Tibial nerve (tissue), 4 donors: ENCODE measurements at regions not wholly inside any gene's neighbourhood (a gene's known extent, or its start where the extent isn't known, plus 50 kb on each side); places are given as distances from the start of the nearest gene placed in this dataset.

Experiments used
- DNase-seq, 2 donors: peaks; one replicate each; pipeline ENCODE4 v3.0.0-alpha.2; 2019; ENCODE audit warnings: low spot score in 2 of 2
- H3K27ac ChIP-seq, 4 donors: fragments of 200-600 bp; sonication (generic) in 3 of 4; one replicate each; pipeline ENCODE4 v1.5.1; 2017 to 2019; ENCODE audit warnings: mild to moderate bottlenecking in 1 of 4
- H3K27me3 ChIP-seq, 2 donors: fragments of 200-600 bp; sonication (generic) in 1 of 2; one replicate each; pipeline versions ENCODE4 v1.5.1 to v1.6.0; 2017 to 2019
- H3K36me3 ChIP-seq, 3 donors: fragments of 200-600 bp; sonication (generic); one replicate each; pipeline ENCODE4 v1.5.1; 2018 to 2019
- H3K4me1 ChIP-seq, 4 donors: fragments of 200-600 bp; sonication (generic) in 3 of 4; one replicate each; pipeline ENCODE4 v1.5.1; 2017 to 2019
- H3K4me3 ChIP-seq, 4 donors: fragments of 200-600 bp; sonication (generic) in 3 of 4; one replicate each; pipeline ENCODE4 v1.5.1; 2017 to 2019; ENCODE audit warnings: mild to moderate bottlenecking in 1 of 4, moderate library complexity in 1 of 4
- H3K9me3 ChIP-seq, 4 donors: fragments of 200-600 bp; sonication (generic) in 3 of 4; one replicate each; pipeline ENCODE4 v1.5.1; 2017 to 2019
- EP300 ChIP-seq, 2 donors: sonication (generic); formaldehyde crosslinking; IDR thresholded peaks; one replicate each; pipeline ENCODE4 v1.6.1; 2017; ENCODE audit warnings: antibody characterized with exemption in 2 of 2, mild to moderate bottlenecking in 1 of 2
- POLR2A ChIP-seq, 2 donors: fragments of 450-650 bp; IDR thresholded peaks; one replicate each; pipeline ENCODE4 v1.6.1; 2017; ENCODE audit warnings: antibody characterized with exemption in 2 of 2, mild to moderate bottlenecking in 2 of 2, moderate library complexity in 2 of 2
- WGBS, 2 donors: methylation state at CpG; one replicate each; pipeline ENCODE4 v1.1.5; 2018; 5-methylcytosine and 5-hydroxymethylcytosine counted together
- TF ChIP-seq, protein P1 (sequence below), 5 experiments: fragments of 200-600 bp in 3 of 5; fragments of 450-650 bp in 2 of 5; sonication (generic) in 3 of 5; IDR thresholded peaks; one replicate each; pipeline ENCODE4 v1.5.1; 2016 to 2019; ENCODE audit warnings: antibody characterized with exemption in 5 of 5, mild to moderate bottlenecking in 3 of 5, moderate library complexity in 2 of 5

DNA sequence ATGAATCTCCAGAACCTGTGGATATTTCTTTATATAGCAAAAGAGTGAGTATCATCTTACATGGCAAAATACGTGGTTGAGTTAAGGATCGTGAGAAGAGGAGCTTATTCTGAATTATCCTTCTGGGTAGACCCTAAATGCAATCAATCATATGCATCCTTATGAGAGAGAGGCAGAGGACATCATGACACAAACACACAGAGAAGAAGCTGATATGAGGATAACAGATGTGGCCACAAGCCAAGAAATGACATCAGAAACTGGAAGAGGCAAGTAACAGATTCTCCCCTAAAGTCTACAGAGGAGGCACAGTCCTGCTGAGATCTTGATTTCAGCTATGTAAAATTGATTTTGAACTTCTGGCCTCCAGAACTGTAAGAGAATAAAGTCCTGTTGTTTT, 730.2 kb upstream of the ZNF804A start:
- H3K4me1 ChIP-seq = no peaks in the 10 kb centered on the region
- WGBS, 2 donors = 58 to 63% methylated on average over 2 of the region's 2 CpGs
- TF ChIP-seq POLR2A (IDR thresholded peaks at IDR 0.05) (no peak), EP300 (IDR thresholded peaks at IDR 0.05) (no peak)
- TF ChIP-seq, protein P1, sequence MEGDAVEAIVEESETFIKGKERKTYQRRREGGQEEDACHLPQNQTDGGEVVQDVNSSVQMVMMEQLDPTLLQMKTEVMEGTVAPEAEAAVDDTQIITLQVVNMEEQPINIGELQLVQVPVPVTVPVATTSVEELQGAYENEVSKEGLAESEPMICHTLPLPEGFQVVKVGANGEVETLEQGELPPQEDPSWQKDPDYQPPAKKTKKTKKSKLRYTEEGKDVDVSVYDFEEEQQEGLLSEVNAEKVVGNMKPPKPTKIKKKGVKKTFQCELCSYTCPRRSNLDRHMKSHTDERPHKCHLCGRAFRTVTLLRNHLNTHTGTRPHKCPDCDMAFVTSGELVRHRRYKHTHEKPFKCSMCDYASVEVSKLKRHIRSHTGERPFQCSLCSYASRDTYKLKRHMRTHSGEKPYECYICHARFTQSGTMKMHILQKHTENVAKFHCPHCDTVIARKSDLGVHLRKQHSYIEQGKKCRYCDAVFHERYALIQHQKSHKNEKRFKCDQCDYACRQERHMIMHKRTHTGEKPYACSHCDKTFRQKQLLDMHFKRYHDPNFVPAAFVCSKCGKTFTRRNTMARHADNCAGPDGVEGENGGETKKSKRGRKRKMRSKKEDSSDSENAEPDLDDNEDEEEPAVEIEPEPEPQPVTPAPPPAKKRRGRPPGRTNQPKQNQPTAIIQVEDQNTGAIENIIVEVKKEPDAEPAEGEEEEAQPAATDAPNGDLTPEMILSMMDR (IDR thresholded peaks at IDR 0.05) = no peak

DNA sequence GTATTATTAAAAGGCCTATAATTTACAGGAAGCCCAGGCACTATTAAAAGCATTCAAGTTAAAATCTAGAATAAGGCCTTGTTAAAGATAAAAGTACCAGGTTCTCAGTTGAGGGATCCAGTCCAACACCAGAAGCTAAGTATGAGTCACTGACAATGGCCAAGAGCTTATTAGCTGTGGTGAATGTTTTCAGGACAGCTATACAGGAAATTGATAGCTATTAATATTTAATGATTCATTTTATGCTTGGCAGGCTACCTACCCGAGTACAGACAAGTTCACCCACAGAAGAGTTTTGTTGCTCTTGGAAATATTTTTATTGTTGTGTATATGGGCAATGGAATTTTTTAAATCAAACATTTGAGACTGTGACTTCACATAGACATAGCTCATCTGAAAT, 729.6 kb upstream of the ZNF804A start:
- TF ChIP-seq EP300 (IDR thresholded peaks at IDR 0.05) = no peak
- TF ChIP-seq, protein P1 (IDR thresholded peaks at IDR 0.05) = no peak
- TF ChIP-seq POLR2A (IDR thresholded peaks at IDR 0.05) = no peak
- Histone ChIP-seq H3K4me3 (no peak overlapping the region), H3K27ac (no peak overlapping the region), H3K36me3 (no peaks in the 10 kb centered on the region), H3K9me3 (no peaks in the 10 kb centered on the region), H3K27me3 (no peaks in the 10 kb centered on the region), H3K4me1 (no peaks in the 10 kb centered on the region)
- DNase-seq = no peak
- 17 to 23% methylated on average over 1 of the region's 1 CpG for WGBS, 2 donors

More for the DNA sequence above, 730.2 kb upstream of the ZNF804A start:
- Histone ChIP-seq H3K9me3 (no peaks in the 10 kb centered on the region), H3K27ac (no peak overlapping the region), H3K36me3 (no peaks in the 10 kb centered on the region), H3K4me3 (no peak overlapping the region), H3K27me3 (no peaks in the 10 kb centered on the region)
- DNase-seq = no peak

DNA sequence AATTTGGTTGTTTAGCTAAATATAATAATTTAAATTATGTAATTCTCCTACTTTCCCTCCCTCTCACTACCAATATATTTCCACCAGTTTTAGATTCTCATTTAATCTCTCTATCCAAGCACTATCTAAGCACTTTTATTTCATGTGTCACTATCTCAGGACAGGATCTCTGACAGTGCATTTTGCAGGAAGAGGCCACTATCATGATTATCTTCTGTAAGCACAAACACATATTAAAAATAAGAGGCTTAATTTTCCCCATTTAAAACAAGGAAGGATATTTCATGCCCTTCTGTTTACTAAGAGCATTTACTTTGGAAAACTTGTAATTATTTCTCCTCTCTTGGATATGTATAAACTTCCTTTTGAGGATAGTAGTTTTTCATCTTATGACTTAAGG, 726.2 kb upstream of the ZNF804A start:
- no peaks in the 10 kb centered on the region for H3K4me1 ChIP-seq
- TF ChIP-seq EP300 (IDR thresholded peaks at IDR 0.05) (no peak), POLR2A (IDR thresholded peaks at IDR 0.05) (no peak)
- TF ChIP-seq, protein P1 (IDR thresholded peaks at IDR 0.05) = no peak
- H3K9me3 ChIP-seq = no peaks in the 10 kb centered on the region
- no peaks in the 10 kb centered on the region for H3K36me3 ChIP-seq
- H3K4me3 ChIP-seq = no peak overlapping the region
- H3K27ac ChIP-seq = no peak overlapping the region
- H3K27me3 ChIP-seq = no peaks in the 10 kb centered on the region
- DNase-seq = no peak

DNA sequence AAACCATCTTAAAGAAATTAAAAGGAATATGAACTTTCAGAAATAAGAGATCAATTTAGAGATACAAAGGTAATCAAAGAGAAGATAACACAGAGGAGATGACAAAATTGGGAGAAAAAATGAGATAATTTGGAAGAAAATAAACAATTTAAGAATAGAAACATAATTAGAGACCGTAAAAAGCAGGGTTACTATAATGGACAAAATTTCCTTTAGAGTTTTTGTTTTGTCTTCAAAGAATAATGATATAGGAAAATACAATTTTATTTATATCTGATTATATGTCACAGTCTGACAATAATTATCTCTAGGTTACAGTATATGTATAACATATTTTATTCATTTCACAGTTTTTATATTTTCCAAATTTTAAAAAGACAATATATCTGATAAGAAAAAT, 716.4 kb upstream of the ZNF804A start:
- H3K9me3 ChIP-seq = peaks cover 0 to 4% (median 0%) of the 10 kb centered on the region in 4 donors
- no peaks in the 10 kb centered on the region for H3K4me1 ChIP-seq
- H3K27me3 ChIP-seq = no peaks in the 10 kb centered on the region
- no peak for DNase-seq
- WGBS, 2 donors = 83 to 90% methylated on average over 1 of the region's 1 CpG
- no peaks in the 10 kb centered on the region for H3K36me3 ChIP-seq
- TF ChIP-seq, protein P1 (IDR thresholded peaks at IDR 0.05) = no peak
- TF ChIP-seq POLR2A (IDR thresholded peaks at IDR 0.05) = no peak
- H3K27ac ChIP-seq = no peak overlapping the region
- H3K4me3 ChIP-seq = no peak overlapping the region

DNA sequence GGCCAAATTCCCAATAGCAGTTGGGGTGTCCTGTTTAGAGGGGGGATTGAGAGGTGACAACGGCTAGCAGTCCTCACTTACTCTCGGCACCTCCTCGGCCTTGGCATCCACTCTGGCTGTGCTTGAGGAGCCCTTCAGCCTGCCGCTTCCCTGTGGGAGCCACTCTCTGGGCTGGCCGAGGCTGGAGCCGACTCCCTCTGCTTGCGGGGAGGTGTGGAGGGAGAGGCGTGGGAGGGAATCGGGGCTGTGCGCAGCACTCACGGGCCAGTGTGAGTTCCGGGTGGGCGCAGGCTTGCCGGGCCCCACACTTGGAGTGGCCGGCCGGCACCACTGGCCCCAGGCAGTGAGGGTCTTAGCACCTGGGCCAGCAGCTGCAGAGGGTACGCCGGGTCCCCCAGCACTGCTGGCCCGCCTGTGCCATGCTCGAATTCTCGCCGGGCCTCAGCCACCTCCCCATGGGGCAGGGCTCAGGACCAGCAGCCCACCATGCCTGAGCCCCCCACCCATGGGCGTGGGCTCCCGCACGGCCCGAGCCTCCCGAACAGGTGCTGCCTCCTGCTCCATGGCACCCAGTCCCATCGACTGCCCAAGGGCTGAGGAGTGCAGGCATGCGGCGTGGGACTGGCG, 705.9 kb upstream of the ZNF804A start:
- no peak for DNase-seq
- TF ChIP-seq POLR2A (IDR thresholded peaks at IDR 0.05) (no peak), EP300 (IDR thresholded peaks at IDR 0.05) (no peak)
- TF ChIP-seq, protein P1 (IDR thresholded peaks at IDR 0.05) = no peak
- Histone ChIP-seq H3K27me3 (no peaks in the 10 kb centered on the region), H3K4me1 (no peaks in the 10 kb centered on the region), H3K9me3 (peaks cover 0 to 9% (median 0%) of the 10 kb centered on the region in 4 donors), H3K36me3 (no peaks in the 10 kb centered on the region), H3K27ac (no peak overlapping the region), H3K4me3 (no peak overlapping the region)
- 91 to 97% methylated on average over 20 to 29 of the region's 31 CpGs for WGBS, 2 donors
